ENCODE measurements at regions not wholly inside any gene's neighbourhood (a gene's known extent, or its start where the extent isn't known, plus 50 kb on each side); places are given as distances from the start of the nearest gene placed in this dataset.

GRCh38 chr1:217133958-217134856 is 411.0 kb upstream of the ESRRG start:
- TF ChIP-seq CTCF (IDR thresholded peaks at IDR 0.05) = no peak
- TF ChIP-seq POLR2A (IDR thresholded peaks at IDR 0.05) = no peak
